ENCODE measurements at regions not wholly inside any gene's neighbourhood (a gene's known extent, or its start where the extent isn't known, plus 50 kb on each side); places are given as distances from the start of the nearest gene placed in this dataset.

DNA sequence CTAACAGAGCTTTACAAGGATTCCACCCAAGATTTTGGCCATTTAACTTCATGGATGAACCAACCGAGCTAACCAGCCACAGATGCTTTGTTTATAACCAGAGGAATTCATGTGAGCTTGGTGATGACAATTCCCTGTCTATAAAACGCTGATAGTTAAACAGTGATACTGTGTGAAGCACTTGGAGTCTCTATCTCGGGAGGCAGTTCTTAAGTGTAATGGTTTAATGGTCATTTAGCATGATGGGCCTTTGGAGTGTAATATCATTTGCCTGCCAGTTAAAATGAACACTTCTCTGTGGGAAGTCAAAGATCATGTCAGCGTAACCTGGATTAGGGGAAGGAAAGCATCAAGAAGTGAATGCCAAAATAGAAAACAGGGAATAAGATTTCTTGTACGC lies 368.6 kb upstream of the THRB start:
- DNase-seq (ENCODE audit: low read depth, low spot score): no peak
- H3K36me3 ChIP-seq (ENCODE audit: control insufficient read depth in 2 of 2, insufficient read depth in 2 of 2, low read length in 1 of 2): no peaks in the 10 kb centered on the region
- 4% methylated on average over 5 of the region's 5 CpGs for WGBS (ENCODE audit: insufficient coverage, insufficient replicate concordance, low lambda C conversion rate, missing lambda C conversion rate)
- TF ChIP-seq USF2 (IDR thresholded peaks at IDR 0.05; ENCODE audit: borderline replicate concordance, low read depth, low read length): no peak
- ChIA-PET POLR2A (no interaction called here), RAD21 (ENCODE audit: unreplicated experiment) (no interaction called here), SMC1A (ENCODE audit: uncharacterized antibody, unreplicated experiment) (interaction anchor here (0.8 kb wide), 1 partner anchor 13 kb away, joined by 3 read pairs; no protein-coding TSS in a partner anchor), CTCF (no interaction called here)
- H3K27ac ChIP-seq (ENCODE audit: control insufficient read depth, insufficient read depth): no peak overlapping the region
- H3K4me1 ChIP-seq (ENCODE audit: control insufficient read depth, insufficient read depth, low read length): no peaks in the 10 kb centered on the region
- no peak overlapping the region for H2AFZ ChIP-seq (ENCODE audit: control insufficient read depth, low read depth, low read length)
- H3K9me3 ChIP-seq (replicated peaks; ENCODE audit: control insufficient read depth, insufficient read depth, low read length): no peaks in the 10 kb centered on the region
- intact Hi-C loops (cut with micrococcal nuclease; ENCODE audit: unreplicated experiment): no loop called here
- H3K4me2 ChIP-seq (ENCODE audit: control insufficient read depth, insufficient read depth): no peak overlapping the region
- no peak for FAIRE-seq
- no TSS peak for BruUV-seq (replicated peaks)
- ATAC-seq: no peak
- H4K20me1 ChIP-seq (ENCODE audit: control insufficient read depth, insufficient read depth): no peaks in the 10 kb centered on the region
- H3K79me2 ChIP-seq (ENCODE audit: control insufficient read depth, insufficient read depth, low read length): no peaks in the 10 kb centered on the region
- no peak overlapping the region for H3K9ac ChIP-seq (ENCODE audit: control insufficient read depth, insufficient read depth, low read length)
- H3K4me3 ChIP-seq: no peak overlapping the region
- in situ Hi-C loops (cut with MboI): no loop called here
- H3K27me3 ChIP-seq (replicated peaks in 1 of 2; ENCODE audit: control insufficient read depth in 2 of 2, insufficient read depth in 2 of 2, low read length in 1 of 2): no peaks in the 10 kb centered on the region

DNA sequence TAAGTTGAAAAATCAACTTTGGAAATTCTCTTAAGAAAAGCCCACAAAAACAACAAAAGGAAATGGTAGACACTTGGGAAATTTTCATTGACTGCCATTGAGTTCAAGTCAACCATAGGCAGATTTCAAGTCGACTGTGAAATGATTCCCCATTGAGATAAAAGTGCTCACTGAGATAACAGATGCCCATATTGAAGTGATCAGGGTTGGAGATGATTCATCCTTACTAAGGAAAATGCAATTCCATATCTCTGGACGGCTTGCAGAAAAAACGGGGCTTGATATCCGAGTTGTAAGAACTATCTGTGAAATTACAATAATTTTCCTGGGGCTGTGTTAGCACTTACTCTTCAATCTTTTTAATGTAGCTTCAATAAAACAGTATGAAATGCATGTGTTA lies 373.1 kb upstream of the THRB start:
- Histone ChIP-seq H3K4me1 (ENCODE audit: control insufficient read depth, insufficient read depth, low read length) (no peaks in the 10 kb centered on the region), H3K4me2 (ENCODE audit: control insufficient read depth, insufficient read depth) (no peak overlapping the region), H3K9ac (ENCODE audit: control insufficient read depth, insufficient read depth, low read length) (no peak overlapping the region), H3K36me3 (ENCODE audit: control insufficient read depth in 2 of 2, insufficient read depth in 2 of 2, low read length in 1 of 2) (no peaks in the 10 kb centered on the region), H4K20me1 (ENCODE audit: control insufficient read depth, insufficient read depth) (no peaks in the 10 kb centered on the region), H3K4me3 (no peak overlapping the region), H3K27me3 (replicated peaks in 1 of 2; ENCODE audit: control insufficient read depth in 2 of 2, insufficient read depth in 2 of 2, low read length in 1 of 2) (no peaks in the 10 kb centered on the region), H3K27ac (ENCODE audit: control insufficient read depth, insufficient read depth) (no peak overlapping the region), H3K9me3 (replicated peaks; ENCODE audit: control insufficient read depth, insufficient read depth, low read length) (no peaks in the 10 kb centered on the region), H3K79me2 (ENCODE audit: control insufficient read depth, insufficient read depth, low read length) (no peaks in the 10 kb centered on the region), H2AFZ (ENCODE audit: control insufficient read depth, low read depth, low read length) (no peak overlapping the region)
- intact Hi-C loops (cut with micrococcal nuclease; ENCODE audit: unreplicated experiment) (no loop called here), in situ Hi-C loops (cut with MboI) (no loop called here)
- no TSS peak for BruUV-seq (replicated peaks)
- SMC1A ChIA-PET (ENCODE audit: uncharacterized antibody, unreplicated experiment): no interaction called here
- ATAC-seq (no peak), DNase-seq (ENCODE audit: low read depth, low spot score) (no peak), FAIRE-seq (no peak)
- 14% methylated on average over 4 of the region's 4 CpGs for WGBS (ENCODE audit: insufficient coverage, insufficient replicate concordance, low lambda C conversion rate, missing lambda C conversion rate)
- POLR2A ChIA-PET: no interaction called here
- CTCF ChIA-PET: no interaction called here
- RAD21 ChIA-PET (ENCODE audit: unreplicated experiment): no interaction called here
- TF ChIP-seq BACH1 (IDR thresholded peaks at IDR 0.05; ENCODE audit: borderline replicate concordance): no peak
- TF ChIP-seq, protein P1, sequence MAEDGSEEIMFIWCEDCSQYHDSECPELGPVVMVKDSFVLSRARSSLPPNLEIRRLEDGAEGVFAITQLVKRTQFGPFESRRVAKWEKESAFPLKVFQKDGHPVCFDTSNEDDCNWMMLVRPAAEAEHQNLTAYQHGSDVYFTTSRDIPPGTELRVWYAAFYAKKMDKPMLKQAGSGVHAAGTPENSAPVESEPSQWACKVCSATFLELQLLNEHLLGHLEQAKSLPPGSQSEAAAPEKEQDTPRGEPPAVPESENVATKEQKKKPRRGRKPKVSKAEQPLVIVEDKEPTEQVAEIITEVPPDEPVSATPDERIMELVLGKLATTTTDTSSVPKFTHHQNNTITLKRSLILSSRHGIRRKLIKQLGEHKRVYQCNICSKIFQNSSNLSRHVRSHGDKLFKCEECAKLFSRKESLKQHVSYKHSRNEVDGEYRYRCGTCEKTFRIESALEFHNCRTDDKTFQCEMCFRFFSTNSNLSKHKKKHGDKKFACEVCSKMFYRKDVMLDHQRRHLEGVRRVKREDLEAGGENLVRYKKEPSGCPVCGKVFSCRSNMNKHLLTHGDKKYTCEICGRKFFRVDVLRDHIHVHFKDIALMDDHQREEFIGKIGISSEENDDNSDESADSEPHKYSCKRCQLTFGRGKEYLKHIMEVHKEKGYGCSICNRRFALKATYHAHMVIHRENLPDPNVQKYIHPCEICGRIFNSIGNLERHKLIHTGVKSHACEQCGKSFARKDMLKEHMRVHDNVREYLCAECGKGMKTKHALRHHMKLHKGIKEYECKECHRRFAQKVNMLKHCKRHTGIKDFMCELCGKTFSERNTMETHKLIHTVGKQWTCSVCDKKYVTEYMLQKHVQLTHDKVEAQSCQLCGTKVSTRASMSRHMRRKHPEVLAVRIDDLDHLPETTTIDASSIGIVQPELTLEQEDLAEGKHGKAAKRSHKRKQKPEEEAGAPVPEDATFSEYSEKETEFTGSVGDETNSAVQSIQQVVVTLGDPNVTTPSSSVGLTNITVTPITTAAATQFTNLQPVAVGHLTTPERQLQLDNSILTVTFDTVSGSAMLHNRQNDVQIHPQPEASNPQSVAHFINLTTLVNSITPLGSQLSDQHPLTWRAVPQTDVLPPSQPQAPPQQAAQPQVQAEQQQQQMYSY (CRISPR knock-in tag; IDR thresholded peaks at IDR 0.05): no peak
- TF ChIP-seq RCOR1 (conservative IDR thresholded peaks at IDR 0.05; ENCODE audit: low read depth, low read length): no peak
- no peak for TF ChIP-seq PAX8 (IDR thresholded peaks at IDR 0.05)

Data from GM12878 (cell line).